Left ventricle myocardium inferior (tissue), 1 donor: ENCODE measurements at regions not wholly inside any gene's neighbourhood (a gene's known extent, or its start where the extent isn't known, plus 50 kb on each side); places are given as distances from the start of the nearest gene placed in this dataset.

Experiments
- DNase-seq: peaks from one replicate; pipeline ENCODE4 v3.0.0-alpha.2; 2020
- H3K27ac ChIP-seq: fragments of 200-600 bp; replicated peaks from 2 replicates; pipeline ENCODE4 v1.8.0; 2021
- H3K27me3 ChIP-seq: fragments of 200-600 bp; 2 replicates; pipeline ENCODE4 v1.8.0; 2021; ENCODE audit warnings: low read depth
- H3K36me3 ChIP-seq: fragments of 200-600 bp; 2 replicates; pipeline ENCODE4 v1.8.0; 2021
- H3K4me1 ChIP-seq: fragments of 200-600 bp; 2 replicates; pipeline ENCODE4 v1.8.0; 2021
- H3K4me3 ChIP-seq: fragments of 200-600 bp; 2 replicates; pipeline ENCODE4 v1.8.0; 2021; ENCODE audit warnings: mild to moderate bottlenecking, moderate library complexity
- H3K9me3 ChIP-seq: fragments of 200-600 bp; replicated peaks from 2 replicates; pipeline ENCODE4 v1.8.0; 2021
- CTCF ChIP-seq: fragments of 200-600 bp; IDR thresholded peaks from 2 replicates; pipeline ENCODE4 v1.8.0; 2021; ENCODE audit warnings: antibody characterized with exemption, mild to moderate bottlenecking, borderline replicate concordance
- intact Hi-C: fragments of 100-400 bp; cut with micrococcal nuclease; formaldehyde crosslinking; loops from one replicate; pipeline ENCODE4 v1.11.0; 2022
- donor health status: DM: no; HTN: yes; CAD: no; lungs with severe emphysema.

- no peak for TF ChIP-seq CTCF
- peaks cover 17% of the 10 kb centered on the region for H3K4me1 ChIP-seq
- no peaks in the 10 kb centered on the region for H3K36me3 ChIP-seq
- peak overlapping the region; percentile 1 for H3K27ac ChIP-seq
- no peak overlapping the region for H3K4me3 ChIP-seq
- no peak for DNase-seq
- H3K9me3 ChIP-seq, result no peaks in the 10 kb centered on the region
- intact Hi-C loops, result no loop called here
- no peaks in the 10 kb centered on the region for H3K27me3 ChIP-seq
Observed at GRCh38 chr5:167634432-167634831, 657.0 kb upstream of the WWC1 start.

- no peak for TF ChIP-seq CTCF
- no peak for DNase-seq
- no peak overlapping the region for H3K27ac ChIP-seq
- no peaks in the 10 kb centered on the region for H3K9me3 ChIP-seq
- H3K27me3 ChIP-seq, result no peaks in the 10 kb centered on the region
- intact Hi-C loops, result no loop called here
- H3K36me3 ChIP-seq, result no peaks in the 10 kb centered on the region
- no peak overlapping the region for H3K4me3 ChIP-seq
- H3K4me1 ChIP-seq, result peaks cover 17% of the 10 kb centered on the region
Observed at GRCh38 chr5:167638816-167639215, 652.6 kb upstream of the WWC1 start.

- DNase-seq, result no peak
- Histone ChIP-seq H3K9me3 (no peaks in the 10 kb centered on the region), H3K4me3 (no peak overlapping the region), H3K27me3 (no peaks in the 10 kb centered on the region), H3K36me3 (no peaks in the 10 kb centered on the region), H3K4me1 (peaks cover 16% of the 10 kb centered on the region), H3K27ac (no peak overlapping the region)
- intact Hi-C loops, result no loop called here
- TF ChIP-seq CTCF, result no peak
Observed at GRCh38 chr5:167639273-167639672, 652.2 kb upstream of the WWC1 start.

GRCh38 chr5:167639766-167640165, 651.7 kb upstream of the WWC1 start:
- Histone ChIP-seq H3K27me3 (no peaks in the 10 kb centered on the region), H3K9me3 (no peaks in the 10 kb centered on the region), H3K4me1 (peaks cover 16% of the 10 kb centered on the region), H3K27ac (no peak overlapping the region), H3K4me3 (no peak overlapping the region), H3K36me3 (no peaks in the 10 kb centered on the region)
- no peak for TF ChIP-seq CTCF
- DNase-seq, result no peak
- intact Hi-C loops, result no loop called here

GRCh38 chr5:167642181-167642580, 649.3 kb upstream of the WWC1 start:
- H3K27ac ChIP-seq, result no peak overlapping the region
- H3K27me3 ChIP-seq, result no peaks in the 10 kb centered on the region
- peaks cover 16% of the 10 kb centered on the region for H3K4me1 ChIP-seq
- DNase-seq, result no peak
- no peak overlapping the region for H3K4me3 ChIP-seq
- no peak for TF ChIP-seq CTCF
- H3K9me3 ChIP-seq, result no peaks in the 10 kb centered on the region
- intact Hi-C loops, result no loop called here
- no peaks in the 10 kb centered on the region for H3K36me3 ChIP-seq
